ENCODE measurements at regions not wholly inside any gene's neighbourhood (a gene's known extent, or its start where the extent isn't known, plus 50 kb on each side); places are given as distances from the start of the nearest gene placed in this dataset.

DNA sequence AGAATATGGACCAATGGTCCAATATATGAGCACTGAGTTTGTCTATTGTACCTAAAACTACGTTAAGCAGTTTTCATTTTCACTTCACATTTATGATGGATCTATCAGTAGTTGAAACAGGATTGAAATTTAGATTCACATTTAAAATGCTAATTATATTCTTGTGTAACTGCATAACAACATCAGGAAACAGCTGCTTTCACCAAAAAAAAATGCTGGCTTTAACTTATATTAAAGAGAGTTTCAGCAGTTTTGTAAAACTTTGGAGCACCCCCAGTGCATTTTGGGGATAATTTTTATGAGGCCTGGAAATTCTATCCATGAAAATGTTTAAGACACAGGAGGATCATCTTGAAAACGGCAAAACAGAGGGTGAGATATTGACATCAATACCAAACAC is 142.8 kb upstream of the ROBO2 start:
- Histone ChIP-seq H3K4me1 (ENCODE audit: insufficient read depth, low read length) (no peaks in the 10 kb centered on the region), H3K9ac (ENCODE audit: low read depth, low read length) (no peak overlapping the region), H3K36me3 (ENCODE audit: insufficient read depth, low read length) (no peaks in the 10 kb centered on the region), H3K4me3 (ENCODE audit: low read length) (no peak overlapping the region), H3K9me3 (ENCODE audit: insufficient read depth, low read depth, low read length) (no peaks in the 10 kb centered on the region), H3K27me3 (ENCODE audit: insufficient read depth, low read length) (no peaks in the 10 kb centered on the region), H3K27ac (ENCODE audit: low read depth, low read length) (no peak overlapping the region)
- WGBS = 83% methylated on average over 1 of the region's 2 CpGs

- Histone ChIP-seq H3K9ac (ENCODE audit: low read depth, low read length) (no peak overlapping the region), H3K4me1 (ENCODE audit: insufficient read depth, low read length) (no peaks in the 10 kb centered on the region), H3K27ac (ENCODE audit: low read depth, low read length) (no peak overlapping the region), H3K36me3 (ENCODE audit: insufficient read depth, low read length) (no peaks in the 10 kb centered on the region), H3K4me3 (ENCODE audit: low read length) (no peak overlapping the region), H3K9me3 (ENCODE audit: insufficient read depth, low read depth, low read length) (no peaks in the 10 kb centered on the region), H3K27me3 (ENCODE audit: insufficient read depth, low read length) (no peaks in the 10 kb centered on the region)
- WGBS = 100% methylated on average over 1 of the region's 2 CpGs
These were observed 139.3 kb upstream of the ROBO2 start for GRCh38 chr3:76900596-76900995.

GRCh38 chr3:76908156-76908555 is 131.7 kb upstream of the ROBO2 start:
- H3K9ac ChIP-seq (ENCODE audit: low read depth, low read length) = no peak overlapping the region
- no peaks in the 10 kb centered on the region for H3K36me3 ChIP-seq (ENCODE audit: insufficient read depth, low read length)
- H3K9me3 ChIP-seq (ENCODE audit: insufficient read depth, low read depth, low read length) = no peaks in the 10 kb centered on the region
- H3K27ac ChIP-seq (ENCODE audit: low read depth, low read length) = no peak overlapping the region
- 88% methylated on average over 1 of the region's 1 CpG for WGBS
- H3K4me1 ChIP-seq (ENCODE audit: insufficient read depth, low read length) = no peaks in the 10 kb centered on the region
- no peaks in the 10 kb centered on the region for H3K27me3 ChIP-seq (ENCODE audit: insufficient read depth, low read length)
- H3K4me3 ChIP-seq (ENCODE audit: low read length) = no peak overlapping the region

- H3K36me3 ChIP-seq (ENCODE audit: insufficient read depth, low read length) = no peaks in the 10 kb centered on the region
- no peak overlapping the region for H3K9ac ChIP-seq (ENCODE audit: low read depth, low read length)
- 94% methylated on average over 10 of the region's 12 CpGs for WGBS
- H3K9me3 ChIP-seq (ENCODE audit: insufficient read depth, low read depth, low read length) = no peaks in the 10 kb centered on the region
- H3K27me3 ChIP-seq (ENCODE audit: insufficient read depth, low read length) = no peaks in the 10 kb centered on the region
- no peak overlapping the region for H3K4me3 ChIP-seq (ENCODE audit: low read length)
- H3K27ac ChIP-seq (ENCODE audit: low read depth, low read length) = no peak overlapping the region
- no peaks in the 10 kb centered on the region for H3K4me1 ChIP-seq (ENCODE audit: insufficient read depth, low read length)
These were observed 127.0 kb upstream of the ROBO2 start for GRCh38 chr3:76912841-76913383.

DNA sequence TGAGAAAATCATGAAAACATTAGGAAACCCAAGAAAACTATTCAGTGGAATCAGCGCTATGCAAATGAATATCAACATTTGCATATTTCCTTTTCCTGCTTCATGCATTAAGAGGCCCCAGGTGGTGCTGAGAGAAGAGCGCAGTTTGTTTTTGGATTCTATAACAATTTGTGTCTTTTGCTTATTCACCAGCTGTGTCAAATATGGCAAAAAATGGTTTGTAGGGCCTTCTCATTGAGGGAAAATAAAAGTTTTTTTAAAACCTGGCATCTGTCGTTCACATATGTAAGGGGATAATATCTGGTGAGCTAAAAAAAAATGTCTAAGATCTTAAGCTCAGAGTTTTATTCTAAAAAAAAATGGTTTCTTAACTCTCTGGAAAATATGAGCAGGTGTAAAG is 122.5 kb upstream of the ROBO2 start:
- H3K9ac ChIP-seq (ENCODE audit: low read depth, low read length) = no peak overlapping the region
- H3K36me3 ChIP-seq (ENCODE audit: insufficient read depth, low read length) = no peaks in the 10 kb centered on the region
- no peak overlapping the region for H3K27ac ChIP-seq (ENCODE audit: low read depth, low read length)
- WGBS = 94% methylated on average over 3 of the region's 3 CpGs
- no peaks in the 10 kb centered on the region for H3K9me3 ChIP-seq (ENCODE audit: insufficient read depth, low read depth, low read length)
- H3K27me3 ChIP-seq (ENCODE audit: insufficient read depth, low read length) = no peaks in the 10 kb centered on the region
- no peaks in the 10 kb centered on the region for H3K4me1 ChIP-seq (ENCODE audit: insufficient read depth, low read length)
- no peak overlapping the region for H3K4me3 ChIP-seq (ENCODE audit: low read length)

- no peaks in the 10 kb centered on the region for H3K9me3 ChIP-seq (ENCODE audit: insufficient read depth, low read depth, low read length)
- H3K36me3 ChIP-seq (ENCODE audit: insufficient read depth, low read length) = no peaks in the 10 kb centered on the region
- H3K9ac ChIP-seq (ENCODE audit: low read depth, low read length) = no peak overlapping the region
- no peaks in the 10 kb centered on the region for H3K4me1 ChIP-seq (ENCODE audit: insufficient read depth, low read length)
- H3K27ac ChIP-seq (ENCODE audit: low read depth, low read length) = no peak overlapping the region
- H3K4me3 ChIP-seq (ENCODE audit: low read length) = no peak overlapping the region
- no peaks in the 10 kb centered on the region for H3K27me3 ChIP-seq (ENCODE audit: insufficient read depth, low read length)
These were observed 119.4 kb upstream of the ROBO2 start for GRCh38 chr3:76920511-76920910.

GRCh38 chr3:76923485-76923884 is 116.4 kb upstream of the ROBO2 start:
- H3K27me3 ChIP-seq (ENCODE audit: insufficient read depth, low read length) = no peaks in the 10 kb centered on the region
- no peak overlapping the region for H3K27ac ChIP-seq (ENCODE audit: low read depth, low read length)
- H3K4me1 ChIP-seq (ENCODE audit: insufficient read depth, low read length) = no peaks in the 10 kb centered on the region
- H3K9me3 ChIP-seq (ENCODE audit: insufficient read depth, low read depth, low read length) = no peaks in the 10 kb centered on the region
- no peak overlapping the region for H3K4me3 ChIP-seq (ENCODE audit: low read length)
- H3K9ac ChIP-seq (ENCODE audit: low read depth, low read length) = no peak overlapping the region
- no peaks in the 10 kb centered on the region for H3K36me3 ChIP-seq (ENCODE audit: insufficient read depth, low read length)
- WGBS = 98% methylated on average over 1 of the region's 1 CpG

GRCh38 chr3:76930712-76931111 is 109.2 kb upstream of the ROBO2 start:
- Histone ChIP-seq H3K4me1 (ENCODE audit: insufficient read depth, low read length) (no peaks in the 10 kb centered on the region; the same call in 1 of the 2 replicates), H3K9ac (ENCODE audit: low read depth, low read length) (no peak overlapping the region), H3K27me3 (ENCODE audit: insufficient read depth, low read length) (no peaks in the 10 kb centered on the region), H3K9me3 (ENCODE audit: insufficient read depth, low read depth, low read length) (no peaks in the 10 kb centered on the region), H3K4me3 (ENCODE audit: low read length) (no peak overlapping the region), H3K27ac (ENCODE audit: low read depth, low read length) (no peak overlapping the region), H3K36me3 (ENCODE audit: insufficient read depth, low read length) (no peaks in the 10 kb centered on the region)
- 47% methylated on average over 2 of the region's 2 CpGs for WGBS

- H3K27ac ChIP-seq (ENCODE audit: low read depth, low read length) = no peak overlapping the region
- no peak overlapping the region for H3K4me3 ChIP-seq (ENCODE audit: low read length)
- no peaks in the 10 kb centered on the region for H3K36me3 ChIP-seq (ENCODE audit: insufficient read depth, low read length)
- H3K9me3 ChIP-seq (ENCODE audit: insufficient read depth, low read depth, low read length) = no peaks in the 10 kb centered on the region
- no peak overlapping the region for H3K9ac ChIP-seq (ENCODE audit: low read depth, low read length)
- H3K27me3 ChIP-seq (ENCODE audit: insufficient read depth, low read length) = no peaks in the 10 kb centered on the region
- WGBS = no CpG with 5 or more reads among the region's 1 CpG
- H3K4me1 ChIP-seq (ENCODE audit: insufficient read depth, low read length) = no peaks in the 10 kb centered on the region; the same call in 1 of the 2 replicates
These were observed 106.7 kb upstream of the ROBO2 start for GRCh38 chr3:76933245-76933644.

GRCh38 chr3:76938962-76939361 is 100.9 kb upstream of the ROBO2 start:
- H3K4me1 ChIP-seq (ENCODE audit: insufficient read depth, low read length) = peaks cover 19% of the 10 kb centered on the region
- no peaks in the 10 kb centered on the region for H3K36me3 ChIP-seq (ENCODE audit: insufficient read depth, low read length)
- H3K9me3 ChIP-seq (ENCODE audit: insufficient read depth, low read depth, low read length) = no peaks in the 10 kb centered on the region
- H3K9ac ChIP-seq (ENCODE audit: low read depth, low read length) = no peak overlapping the region
- H3K27ac ChIP-seq (ENCODE audit: low read depth, low read length) = no peak overlapping the region
- H3K27me3 ChIP-seq (ENCODE audit: insufficient read depth, low read length) = no peaks in the 10 kb centered on the region
- no peak overlapping the region for H3K4me3 ChIP-seq (ENCODE audit: low read length)

- Histone ChIP-seq H3K36me3 (ENCODE audit: insufficient read depth, low read length) (no peaks in the 10 kb centered on the region), H3K27ac (ENCODE audit: low read depth, low read length) (no peak overlapping the region), H3K4me1 (ENCODE audit: insufficient read depth, low read length) (peaks cover 19% of the 10 kb centered on the region), H3K9me3 (ENCODE audit: insufficient read depth, low read depth, low read length) (no peaks in the 10 kb centered on the region), H3K9ac (ENCODE audit: low read depth, low read length) (no peak overlapping the region), H3K4me3 (ENCODE audit: low read length) (no peak overlapping the region), H3K27me3 (ENCODE audit: insufficient read depth, low read length) (no peaks in the 10 kb centered on the region)
- 97% methylated on average over 15 of the region's 15 CpGs for WGBS
These were observed 99.6 kb upstream of the ROBO2 start for GRCh38 chr3:76940181-76940770.

DNA sequence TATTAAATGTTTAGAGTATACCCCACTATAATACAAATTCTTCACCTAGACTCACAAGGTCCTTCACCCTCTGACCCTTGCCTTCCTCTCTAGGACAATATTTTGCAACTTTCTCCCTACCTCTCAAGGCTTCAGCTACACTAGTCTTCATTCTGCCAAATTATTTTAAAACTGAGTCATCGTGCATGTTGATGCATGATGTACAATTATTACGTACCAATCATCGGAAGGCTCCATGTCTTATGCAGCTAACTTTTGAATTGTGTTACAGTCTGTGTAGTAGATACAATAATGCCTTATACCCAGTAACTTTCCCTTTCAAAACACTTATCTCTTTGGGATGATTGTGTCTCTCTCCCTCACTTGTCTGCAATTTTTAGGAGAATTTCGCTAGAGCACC is 98.5 kb upstream of the ROBO2 start:
- Histone ChIP-seq H3K9me3 (ENCODE audit: insufficient read depth, low read depth, low read length) (no peaks in the 10 kb centered on the region), H3K36me3 (ENCODE audit: insufficient read depth, low read length) (no peaks in the 10 kb centered on the region), H3K4me3 (ENCODE audit: low read length) (no peak overlapping the region), H3K27ac (ENCODE audit: low read depth, low read length) (no peak overlapping the region), H3K4me1 (ENCODE audit: insufficient read depth, low read length) (peaks cover 19% of the 10 kb centered on the region), H3K9ac (ENCODE audit: low read depth, low read length) (no peak overlapping the region), H3K27me3 (ENCODE audit: insufficient read depth, low read length) (no peaks in the 10 kb centered on the region)
- 98% methylated on average over 4 of the region's 4 CpGs for WGBS

Data from HUES64 (cell line).